Spleen (tissue), 3 donors: ENCODE measurements at regions not wholly inside any gene's neighbourhood (a gene's known extent, or its start where the extent isn't known, plus 50 kb on each side); places are given as distances from the start of the nearest gene placed in this dataset.

Experiments
- POLR2A ChIP-seq, 3 donors: fragments of 450-650 bp; IDR thresholded peaks; one replicate each; pipeline ENCODE4 v1.5.1; 2017; ENCODE audit warnings: antibody characterized with exemption in 3 of 3, mild to moderate bottlenecking in 1 of 3
- POLR2AphosphoS5 ChIP-seq, 3 donors: sonication (generic); formaldehyde crosslinking; IDR thresholded peaks; one replicate each; pipeline ENCODE4 v1.5.1; 2017; ENCODE audit warnings: antibody characterized with exemption in 3 of 3

DNA sequence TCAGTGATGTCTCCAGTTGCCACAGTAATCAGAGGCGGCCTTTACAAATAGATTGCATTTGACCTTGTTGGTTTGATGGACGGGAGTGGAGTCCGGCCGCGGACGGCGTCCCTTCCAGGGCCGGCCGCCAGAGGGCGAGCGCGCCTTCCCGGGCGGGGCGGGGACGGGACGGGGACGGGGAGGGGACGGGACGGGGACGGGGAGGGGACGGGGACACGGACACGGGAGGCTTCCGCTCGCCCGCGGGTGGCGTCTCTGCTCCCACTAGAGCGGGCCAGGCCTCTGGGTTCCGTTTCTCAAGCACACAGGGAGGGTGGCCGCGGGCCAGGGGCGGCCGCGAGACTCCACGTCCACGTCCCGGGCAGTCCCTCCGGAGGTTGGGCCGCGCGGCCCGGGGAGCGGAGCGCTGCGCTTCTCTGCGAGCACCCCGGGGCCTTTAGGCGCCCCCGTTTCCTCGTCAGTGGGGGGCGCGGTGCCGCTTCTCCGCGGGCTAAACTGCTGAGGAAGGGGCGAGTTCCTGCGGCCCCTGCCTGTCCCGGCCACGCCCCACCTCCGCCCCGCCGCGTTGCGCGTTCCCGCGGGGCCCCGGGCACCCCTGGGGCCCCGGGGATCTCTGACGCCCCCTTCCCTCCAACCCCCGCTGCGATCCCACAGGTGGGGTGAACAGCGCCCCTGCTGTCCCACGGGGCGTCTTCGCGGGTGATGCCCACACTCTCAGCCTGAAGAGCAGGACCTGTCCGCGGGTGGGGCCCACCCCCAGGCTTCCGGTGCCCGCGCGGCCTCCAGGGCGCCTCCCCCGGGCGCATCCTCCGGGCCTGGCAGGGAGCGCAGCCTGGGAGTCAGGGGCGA lies 84.2 kb upstream of the MKI67 start:
- TF ChIP-seq POLR2AphosphoS5 (IDR thresholded peaks at IDR 0.05) (peak; percentile 65 to 77 (median 67)), POLR2A (IDR thresholded peaks at IDR 0.05) (no peak)
